Suprapubic skin (tissue), 4 donors: ENCODE measurements at regions not wholly inside any gene's neighbourhood (a gene's known extent, or its start where the extent isn't known, plus 50 kb on each side); places are given as distances from the start of the nearest gene placed in this dataset.

ENCODE experiments used
- CTCF ChIP-seq, 2 donors: fragments of 200-600 bp in 1 of 2; fragments of 450-650 bp in 1 of 2; sonication (generic) in 1 of 2; IDR thresholded peaks; one replicate each; pipeline ENCODE4 v1.5.1; 2016 to 2019; ENCODE audit warnings: antibody characterized with exemption in 2 of 2, mild to moderate bottlenecking in 1 of 2, moderate library complexity in 1 of 2
- EP300 ChIP-seq: sonication (generic); formaldehyde crosslinking; IDR thresholded peaks from one replicate; pipeline ENCODE4 v1.6.1; 2017; ENCODE audit warnings: antibody characterized with exemption
- POLR2A ChIP-seq, 2 donors: fragments of 450-650 bp; IDR thresholded peaks; one replicate each; pipeline ENCODE4 v1.6.1; 2017; ENCODE audit warnings: antibody characterized with exemption in 2 of 2, mild to moderate bottlenecking in 2 of 2, moderate library complexity in 2 of 2
- POLR2AphosphoS5 ChIP-seq, 3 donors: sonication (generic); formaldehyde crosslinking; IDR thresholded peaks; one replicate each; pipeline ENCODE4 v1.6.1; 2017; ENCODE audit warnings: antibody characterized with exemption in 3 of 3

GRCh38 chr6:142566628-142567396, 265.0 kb downstream of the ADGRG6 start:
- TF ChIP-seq CTCF (IDR thresholded peaks at IDR 0.05) = peak; percentile 18 to 94
- TF ChIP-seq POLR2AphosphoS5 (IDR thresholded peaks at IDR 0.05) = no peak
- no peak for TF ChIP-seq POLR2A (IDR thresholded peaks at IDR 0.05)
- no peak for TF ChIP-seq EP300
